ENCODE measurements at regions not wholly inside any gene's neighbourhood (a gene's known extent, or its start where the extent isn't known, plus 50 kb on each side); places are given as distances from the start of the nearest gene placed in this dataset.

GRCh38 chr20:50313827-50314677, 123.4 kb downstream of the CEBPB start:
- no peak for DNase-seq (ENCODE audit: low read depth)

- DNase-seq (ENCODE audit: low read depth): no peak
Measured at GRCh38 chr20:50314678-50315335, 124.2 kb downstream of the CEBPB start.

- no peak for DNase-seq (ENCODE audit: low read depth)
Measured at GRCh38 chr20:50315586-50316551, 125.2 kb downstream of the CEBPB start.

- no peak for DNase-seq (ENCODE audit: low read depth)
Measured at GRCh38 chr20:50317116-50317515, 126.5 kb downstream of the CEBPB start.

- no peak for DNase-seq (ENCODE audit: low read depth)
Measured at GRCh38 chr20:50317609-50318008, 127.0 kb downstream of the CEBPB start.

- DNase-seq (ENCODE audit: low read depth): no peak
Measured at GRCh38 chr20:50318710-50319109, 128.1 kb downstream of the CEBPB start.

GRCh38 chr20:50320005-50320900, 129.6 kb downstream of the CEBPB start:
- DNase-seq (ENCODE audit: low read depth): no peak

GRCh38 chr20:50320901-50321796, 130.5 kb downstream of the CEBPB start:
- peak; percentile 99 for DNase-seq (ENCODE audit: low read depth)

- DNase-seq (ENCODE audit: low read depth): no peak
Measured at GRCh38 chr20:50321797-50322480, 131.3 kb downstream of the CEBPB start.

GRCh38 chr20:50322703-50323131, 132.1 kb downstream of the CEBPB start:
- DNase-seq (ENCODE audit: low read depth): no peak

GRCh38 chr20:50323209-50323608, 132.6 kb downstream of the CEBPB start:
- DNase-seq (ENCODE audit: low read depth): no peak

GRCh38 chr20:50323777-50324775, 133.4 kb downstream of the CEBPB start:
- no peak for DNase-seq (ENCODE audit: low read depth)

GRCh38 chr20:50325215-50325614, 134.6 kb downstream of the CEBPB start:
- no peak for DNase-seq (ENCODE audit: low read depth)

GRCh38 chr20:50325651-50326050, 135.0 kb downstream of the CEBPB start:
- no peak for DNase-seq (ENCODE audit: low read depth)

- no peak for DNase-seq (ENCODE audit: low read depth)
Measured at GRCh38 chr20:50327666-50328065, 137.0 kb downstream of the CEBPB start.

- DNase-seq (ENCODE audit: low read depth): no peak
Measured at GRCh38 chr20:50328222-50328979, 137.8 kb downstream of the CEBPB start.
